ENCODE measurements at regions not wholly inside any gene's neighbourhood (a gene's known extent, or its start where the extent isn't known, plus 50 kb on each side); places are given as distances from the start of the nearest gene placed in this dataset.

- Histone ChIP-seq H3K9me2 (replicated peaks; ENCODE audit: insufficient read depth, low read length) (no peaks in the 10 kb centered on the region), H3K27ac (ENCODE audit: low read length) (no peak overlapping the region), H3K9ac (ENCODE audit: low read length) (no peak overlapping the region), H2AFZ (ENCODE audit: low read length) (no peak overlapping the region), H3K27me3 (replicated peaks; ENCODE audit: insufficient read depth, low read length) (no peaks in the 10 kb centered on the region), H3K9me3 (replicated peaks; ENCODE audit: insufficient read depth, low read length) (no peaks in the 10 kb centered on the region), H3K4me2 (ENCODE audit: low read depth, low read length) (no peak overlapping the region), H3K4me3 (ENCODE audit: low read length) (no peak overlapping the region), H3K36me3 (replicated peaks; ENCODE audit: insufficient read depth, low read length) (no peaks in the 10 kb centered on the region), H3F3A (ENCODE audit: insufficient read depth, low read length) (no peaks in the 10 kb centered on the region), H3K4me1 (ENCODE audit: low read length) (no peaks in the 10 kb centered on the region), H3K79me2 (ENCODE audit: low read length) (no peaks in the 10 kb centered on the region), H4K20me1 (ENCODE audit: insufficient read depth, low read length) (no peaks in the 10 kb centered on the region)
- no peak for TF ChIP-seq EZH2 (optimal IDR thresholded peaks at IDR 0.05; ENCODE audit: low read depth, low read length)
- no peak for TF ChIP-seq CTCF (IDR thresholded peaks at IDR 0.05; ENCODE audit: low read length)
- no peak for TF ChIP-seq EZH2phosphoT487 (IDR thresholded peaks at IDR 0.05; ENCODE audit: low read length)
- no peak for DNase-seq
Measured at GRCh38 chr1:238501290-238501689, 610.6 kb upstream of the ZP4 start.

GRCh38 chr1:238499021-238499420 lies 608.3 kb upstream of the ZP4 start:
- no peak overlapping the region for H3K4me2 ChIP-seq (ENCODE audit: low read depth, low read length)
- H3K9ac ChIP-seq (ENCODE audit: low read length) = no peak overlapping the region
- DNase-seq = no peak
- no peaks in the 10 kb centered on the region for H4K20me1 ChIP-seq (ENCODE audit: insufficient read depth, low read length)
- no peaks in the 10 kb centered on the region for H3K9me3 ChIP-seq (replicated peaks; ENCODE audit: insufficient read depth, low read length)
- H2AFZ ChIP-seq (ENCODE audit: low read length) = no peak overlapping the region
- H3K4me3 ChIP-seq (ENCODE audit: low read length) = no peak overlapping the region
- no peaks in the 10 kb centered on the region for H3K79me2 ChIP-seq (ENCODE audit: low read length)
- TF ChIP-seq CTCF (IDR thresholded peaks at IDR 0.05; ENCODE audit: low read length) (no peak), EZH2phosphoT487 (IDR thresholded peaks at IDR 0.05; ENCODE audit: low read length) (no peak), EZH2 (optimal IDR thresholded peaks at IDR 0.05; ENCODE audit: low read depth, low read length) (no peak)
- H3F3A ChIP-seq (ENCODE audit: insufficient read depth, low read length) = no peaks in the 10 kb centered on the region
- H3K4me1 ChIP-seq (ENCODE audit: low read length) = no peaks in the 10 kb centered on the region
- H3K27me3 ChIP-seq (replicated peaks; ENCODE audit: insufficient read depth, low read length) = no peaks in the 10 kb centered on the region
- H3K27ac ChIP-seq (ENCODE audit: low read length) = no peak overlapping the region
- no peaks in the 10 kb centered on the region for H3K36me3 ChIP-seq (replicated peaks; ENCODE audit: insufficient read depth, low read length)
- no peaks in the 10 kb centered on the region for H3K9me2 ChIP-seq (replicated peaks; ENCODE audit: insufficient read depth, low read length)

GRCh38 chr1:238492271-238492670 lies 601.5 kb upstream of the ZP4 start:
- H3K27me3 ChIP-seq (replicated peaks; ENCODE audit: insufficient read depth, low read length) = no peaks in the 10 kb centered on the region
- H3K4me2 ChIP-seq (ENCODE audit: low read depth, low read length) = no peak overlapping the region
- no peak overlapping the region for H2AFZ ChIP-seq (ENCODE audit: low read length)
- H3K4me1 ChIP-seq (ENCODE audit: low read length) = no peaks in the 10 kb centered on the region
- DNase-seq = no peak
- TF ChIP-seq EZH2 (optimal IDR thresholded peaks at IDR 0.05; ENCODE audit: low read depth, low read length) = no peak
- no peak for TF ChIP-seq EZH2phosphoT487 (IDR thresholded peaks at IDR 0.05; ENCODE audit: low read length)
- TF ChIP-seq CTCF (IDR thresholded peaks at IDR 0.05; ENCODE audit: low read length) = no peak
- H3F3A ChIP-seq (ENCODE audit: insufficient read depth, low read length) = no peaks in the 10 kb centered on the region
- no peaks in the 10 kb centered on the region for H3K9me3 ChIP-seq (replicated peaks; ENCODE audit: insufficient read depth, low read length)
- H3K9ac ChIP-seq (ENCODE audit: low read length) = no peak overlapping the region
- H3K79me2 ChIP-seq (ENCODE audit: low read length) = no peaks in the 10 kb centered on the region
- H4K20me1 ChIP-seq (ENCODE audit: insufficient read depth, low read length) = no peaks in the 10 kb centered on the region
- H3K36me3 ChIP-seq (replicated peaks; ENCODE audit: insufficient read depth, low read length) = no peaks in the 10 kb centered on the region
- H3K9me2 ChIP-seq (replicated peaks; ENCODE audit: insufficient read depth, low read length) = no peaks in the 10 kb centered on the region
- no peak overlapping the region for H3K27ac ChIP-seq (ENCODE audit: low read length)
- no peak overlapping the region for H3K4me3 ChIP-seq (ENCODE audit: low read length)

All from MM.1S (cell line).